ENCODE measurements at regions not wholly inside any gene's neighbourhood (a gene's known extent, or its start where the extent isn't known, plus 50 kb on each side); places are given as distances from the start of the nearest gene placed in this dataset.
A peak's percentile ranks its signal among the peaks of the same experiment; 100 is the strongest.

DNA sequence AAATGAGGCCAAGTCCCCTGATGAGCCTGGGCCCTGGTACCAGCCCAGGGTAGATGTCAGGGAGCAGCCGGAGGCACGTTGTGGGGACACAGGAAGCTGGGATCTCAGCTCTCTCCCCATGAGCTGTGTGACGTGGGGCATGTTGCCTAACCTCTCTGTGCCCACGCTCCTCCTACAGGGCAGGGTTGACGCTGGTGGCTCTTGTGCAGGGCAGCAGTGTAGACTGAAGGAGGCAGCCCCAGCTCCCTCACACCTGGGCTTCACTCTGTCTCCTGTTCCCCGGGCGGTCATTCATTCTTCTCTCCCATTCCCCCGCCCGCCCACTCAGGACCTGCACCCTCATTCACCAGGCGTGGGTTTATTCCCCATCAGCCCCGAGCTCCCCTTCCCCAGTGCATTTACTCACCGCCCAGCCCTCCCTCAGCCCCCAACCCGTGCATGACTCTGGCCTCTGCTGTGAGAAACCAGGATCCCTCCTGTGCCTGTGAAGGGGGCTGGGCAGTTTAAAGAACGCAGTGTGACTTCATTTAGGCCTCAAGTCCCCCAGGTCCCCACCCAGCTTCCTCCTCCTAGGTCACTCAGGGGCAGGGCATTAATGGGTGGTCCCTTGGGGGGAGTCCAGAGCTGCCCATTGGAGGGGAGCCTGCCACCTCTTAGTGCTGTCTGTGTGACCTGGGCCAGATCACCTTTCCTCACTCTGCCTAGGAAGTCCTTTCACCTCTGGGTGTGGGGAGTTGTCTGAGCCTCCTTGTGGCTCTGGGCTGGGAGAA is 285.7 kb downstream of the PTPRU start:
- no peaks in the 10 kb centered on the region for H3K9me3 ChIP-seq (ENCODE audit: low read depth)
- peaks cover 11% of the 10 kb centered on the region for H3K27me3 Mint-ChIP-seq (ENCODE audit: insufficient read depth, low read depth)
- no peak overlapping the region for H2AFZ ChIP-seq (replicated peaks)
- H3K4me1 ChIP-seq, result peaks cover 37% of the 10 kb centered on the region
- no peak overlapping the region for H3K27ac ChIP-seq
- peaks cover 29% of the 10 kb centered on the region for H3K4me1 Mint-ChIP-seq
- DNase-seq (ENCODE audit: low spot score), result no peak
- H3K36me3 ChIP-seq, result no peaks in the 10 kb centered on the region
- no peaks in the 10 kb centered on the region for H3K79me2 ChIP-seq (ENCODE audit: low read depth)
- no peaks in the 10 kb centered on the region for H4K20me1 ChIP-seq (ENCODE audit: low read depth)
- no peaks in the 10 kb centered on the region for H3K36me3 Mint-ChIP-seq
- no peaks in the 10 kb centered on the region for H3K27me3 ChIP-seq
- H3K27ac Mint-ChIP-seq, result peak overlapping the region; percentile 94
- no peak overlapping the region for H3K4me2 ChIP-seq
- H3F3A ChIP-seq (ENCODE audit: low read depth), result peaks cover 14% of the 10 kb centered on the region
- H3K4me3 ChIP-seq, result no peak overlapping the region
- no peak for TF ChIP-seq CTCF (IDR thresholded peaks at IDR 0.05)
- TF ChIP-seq EZH2 (IDR thresholded peaks at IDR 0.05), result no peak
- TF ChIP-seq EZH2phosphoT487 (IDR thresholded peaks at IDR 0.05), result no peak
- no peaks in the 10 kb centered on the region for H3K9me3 Mint-ChIP-seq
- H3K4me3 Mint-ChIP-seq, result no peak overlapping the region
- no peak overlapping the region for H3K9ac ChIP-seq

DNA sequence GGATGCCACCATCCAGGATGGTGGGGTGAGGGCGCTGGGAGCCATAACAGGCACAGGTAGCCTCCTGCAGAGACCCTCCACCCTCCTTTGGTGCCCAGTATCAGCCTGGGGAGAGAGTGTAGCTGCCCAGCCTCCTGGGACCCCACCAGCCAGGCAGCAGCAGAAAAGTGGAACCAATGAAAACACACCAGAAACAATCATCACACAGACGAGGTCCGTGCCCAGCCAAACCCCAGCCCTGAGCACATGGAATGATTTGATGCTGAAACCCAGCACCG is 285.1 kb downstream of the PTPRU start:
- Mint-ChIP-seq H3K4me1 (peaks cover 23% of the 10 kb centered on the region), H3K4me3 (no peak overlapping the region), H3K27ac (no peak overlapping the region), H3K36me3 (no peaks in the 10 kb centered on the region), H3K27me3 (ENCODE audit: insufficient read depth, low read depth) (peaks cover 11% of the 10 kb centered on the region), H3K9me3 (no peaks in the 10 kb centered on the region)
- peaks cover 8% of the 10 kb centered on the region for H3F3A ChIP-seq (ENCODE audit: low read depth)
- TF ChIP-seq EZH2 (IDR thresholded peaks at IDR 0.05), result no peak
- H3K9ac ChIP-seq, result no peak overlapping the region
- no peaks in the 10 kb centered on the region for H3K9me3 ChIP-seq (ENCODE audit: low read depth)
- no peak overlapping the region for H2AFZ ChIP-seq (replicated peaks)
- no peaks in the 10 kb centered on the region for H3K36me3 ChIP-seq
- no peak for DNase-seq (ENCODE audit: low spot score)
- no peaks in the 10 kb centered on the region for H4K20me1 ChIP-seq (ENCODE audit: low read depth)
- H3K4me1 ChIP-seq, result peaks cover 30% of the 10 kb centered on the region
- no peaks in the 10 kb centered on the region for H3K27me3 ChIP-seq
- H3K4me3 ChIP-seq, result no peak overlapping the region
- no peaks in the 10 kb centered on the region for H3K79me2 ChIP-seq (ENCODE audit: low read depth)
- H3K27ac ChIP-seq, result no peak overlapping the region
- no peak overlapping the region for H3K4me2 ChIP-seq

DNA sequence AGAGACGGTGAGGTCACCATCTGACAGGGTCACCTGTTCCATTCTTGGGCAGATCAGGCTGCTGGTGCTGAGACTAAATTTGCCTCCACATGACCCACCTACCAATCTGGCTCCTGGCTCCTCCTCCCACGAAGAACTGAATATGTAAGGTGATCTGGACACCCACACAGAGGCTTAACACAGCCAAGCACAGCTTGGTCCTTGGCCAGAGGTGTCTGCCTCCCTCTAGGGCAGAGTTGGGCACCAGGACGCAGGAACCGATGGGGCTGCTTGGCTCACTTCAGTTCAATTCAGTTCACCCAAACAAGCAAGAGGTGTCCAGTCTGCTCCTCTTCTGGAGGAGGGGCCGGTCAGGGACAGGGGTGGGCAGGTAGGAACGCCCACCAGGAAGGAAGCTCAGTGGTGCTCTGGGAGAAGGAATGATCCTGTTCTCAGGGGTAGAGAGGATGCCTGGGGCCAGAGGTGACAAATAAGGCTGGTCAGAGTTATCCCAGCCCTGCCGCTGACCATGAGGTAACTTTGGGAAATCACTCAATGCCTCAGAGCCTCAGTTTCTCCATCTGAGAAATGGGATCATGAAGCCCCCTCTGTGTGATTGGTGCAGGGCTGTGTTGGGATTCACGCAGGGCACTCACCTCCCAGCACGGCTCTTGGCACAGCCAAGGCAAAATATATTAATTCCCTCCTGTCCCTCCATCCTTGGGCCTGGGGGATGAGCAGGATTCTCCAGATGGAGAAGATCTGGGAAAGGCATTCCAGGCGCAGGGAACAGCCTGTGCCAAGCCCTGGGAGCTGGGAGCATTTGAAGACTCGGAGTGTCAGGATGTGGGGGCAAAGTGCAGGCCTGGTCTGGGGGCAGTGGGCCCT is 284.5 kb downstream of the PTPRU start:
- Histone ChIP-seq H3K4me1 (peaks cover 28% of the 10 kb centered on the region), H3K27me3 (no peaks in the 10 kb centered on the region), H3K4me2 (no peak overlapping the region), H3K27ac (no peak overlapping the region), H3K9ac (no peak overlapping the region), H3K9me3 (ENCODE audit: low read depth) (no peaks in the 10 kb centered on the region), H3K36me3 (no peaks in the 10 kb centered on the region), H3K79me2 (ENCODE audit: low read depth) (no peaks in the 10 kb centered on the region), H4K20me1 (ENCODE audit: low read depth) (no peaks in the 10 kb centered on the region), H3F3A (ENCODE audit: low read depth) (peaks cover 2% of the 10 kb centered on the region), H2AFZ (replicated peaks) (no peak overlapping the region), H3K4me3 (no peak overlapping the region)
- H3K4me1 Mint-ChIP-seq, result peaks cover 24% of the 10 kb centered on the region
- TF ChIP-seq EZH2 (IDR thresholded peaks at IDR 0.05), result no peak
- TF ChIP-seq CTCF (IDR thresholded peaks at IDR 0.05), result no peak
- H3K27ac Mint-ChIP-seq, result no peak overlapping the region
- H3K36me3 Mint-ChIP-seq, result no peaks in the 10 kb centered on the region
- H3K27me3 Mint-ChIP-seq (ENCODE audit: insufficient read depth, low read depth), result peaks cover 9% of the 10 kb centered on the region
- no peak overlapping the region for H3K4me3 Mint-ChIP-seq
- no peak for DNase-seq (ENCODE audit: low spot score)
- H3K9me3 Mint-ChIP-seq, result no peaks in the 10 kb centered on the region

DNA sequence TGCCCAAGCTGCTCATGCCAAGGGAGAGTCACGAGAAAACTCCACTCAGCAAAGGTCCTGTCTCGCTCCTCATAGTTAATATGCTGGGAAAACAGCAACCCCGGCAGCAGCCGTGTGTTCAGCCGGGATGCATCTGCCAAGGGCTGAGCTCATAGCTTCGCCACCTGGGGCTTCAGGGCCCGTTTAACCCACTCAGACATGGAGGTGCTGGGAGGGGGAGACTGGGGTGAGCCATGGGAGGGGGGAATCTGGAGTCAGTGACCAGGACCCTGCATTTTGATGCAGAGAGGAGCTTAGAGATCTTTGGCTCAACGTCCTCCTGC is 283.4 kb downstream of the PTPRU start:
- no peaks in the 10 kb centered on the region for H3K27me3 ChIP-seq

More for the DNA sequence above, 283.4 kb downstream of the PTPRU start:
- H2AFZ ChIP-seq (replicated peaks), result no peak overlapping the region
- H3K27ac Mint-ChIP-seq, result no peak overlapping the region
- no peaks in the 10 kb centered on the region for H4K20me1 ChIP-seq (ENCODE audit: low read depth)
- no peak for DNase-seq (ENCODE audit: low spot score)
- no peaks in the 10 kb centered on the region for H3K9me3 ChIP-seq (ENCODE audit: low read depth)
- no peaks in the 10 kb centered on the region for H3K36me3 Mint-ChIP-seq
- H3K9me3 Mint-ChIP-seq, result peaks cover under 1% of the 10 kb centered on the region
- H3K4me3 ChIP-seq, result no peak overlapping the region
- TF ChIP-seq EZH2phosphoT487 (IDR thresholded peaks at IDR 0.05) (no peak), CTCF (IDR thresholded peaks at IDR 0.05) (no peak), EZH2 (IDR thresholded peaks at IDR 0.05) (no peak)
- no peak overlapping the region for H3K9ac ChIP-seq
- no peak overlapping the region for H3K4me3 Mint-ChIP-seq
- no peaks in the 10 kb centered on the region for H3F3A ChIP-seq (ENCODE audit: low read depth)
- H3K27ac ChIP-seq, result no peak overlapping the region
- no peaks in the 10 kb centered on the region for H3K36me3 ChIP-seq
- H3K27me3 Mint-ChIP-seq (ENCODE audit: insufficient read depth, low read depth), result peaks cover 9% of the 10 kb centered on the region
- H3K4me2 ChIP-seq, result no peak overlapping the region
- peaks cover 25% of the 10 kb centered on the region for H3K4me1 Mint-ChIP-seq
- no peaks in the 10 kb centered on the region for H3K79me2 ChIP-seq (ENCODE audit: low read depth)
- H3K4me1 ChIP-seq, result peaks cover 31% of the 10 kb centered on the region

Measured in neural progenitor cell (in vitro differentiated cells).